Astrocyte (in vitro differentiated cells and primary cell): ENCODE measurements at regions not wholly inside any gene's neighbourhood (a gene's known extent, or its start where the extent isn't known, plus 50 kb on each side); places are given as distances from the start of the nearest gene placed in this dataset.

Experiments
- DNase-seq: peaks from one replicate; pipeline ENCODE4 v3.0.0-alpha.2; 2010; ENCODE audit warnings: low read depth
- FAIRE-seq: peaks from 2 replicates; lab custom pipeline; 2011; peaks lifted over from hg19 to GRCh38; lab: Jason Lieb, UNC
- H2AFZ ChIP-seq: 2 replicates; pipeline ENCODE4 v1.6.0; 2012; ENCODE audit warnings: low read depth, low read length, inconsistent platforms
- H3K27ac ChIP-seq: 2 replicates; pipeline ENCODE4 v1.5.1; 2011; ENCODE audit warnings: low read depth, low read length, inconsistent platforms
- H3K27me3 ChIP-seq: 2 replicates; pipeline ENCODE4 v1.6.0; 2011; ENCODE audit warnings: low read length, inconsistent platforms; ENCODE audit not compliant: insufficient read depth
- H3K36me3 ChIP-seq: 2 replicates; pipeline ENCODE4 v1.5.1; 2011; ENCODE audit warnings: low read length, inconsistent platforms; ENCODE audit not compliant: insufficient read depth
- H3K4me1 ChIP-seq: 2 replicates; pipeline ENCODE4 v1.5.1; 2011; ENCODE audit warnings: low read length, inconsistent platforms; ENCODE audit not compliant: insufficient read depth
- H3K4me2 ChIP-seq: 2 replicates; pipeline ENCODE4 v1.6.0; 2012; ENCODE audit warnings: low read length, inconsistent platforms
- H3K4me3 ChIP-seq: 2 replicates; pipeline ENCODE4 v1.5.1; 2011; ENCODE audit warnings: low read depth, mild to moderate bottlenecking, low read length, inconsistent platforms; ENCODE audit not compliant: insufficient read depth
- H3K79me2 ChIP-seq: 2 replicates; pipeline ENCODE4 v1.6.0; 2012; ENCODE audit warnings: mild to moderate bottlenecking, low read length, inconsistent platforms; ENCODE audit not compliant: insufficient read depth
- H3K9ac ChIP-seq: 2 replicates; pipeline ENCODE4 v1.6.0; 2012; ENCODE audit warnings: mild to moderate bottlenecking, low read length, inconsistent platforms
- H3K9me3 ChIP-seq: 2 replicates; pipeline ENCODE4 v1.5.1; 2012; ENCODE audit warnings: low read depth, mild to moderate bottlenecking, low read length, inconsistent platforms; ENCODE audit not compliant: insufficient read depth
- H4K20me1 ChIP-seq: 2 replicates; pipeline ENCODE4 v1.6.0; 2012; ENCODE audit warnings: low read length, inconsistent platforms; ENCODE audit not compliant: insufficient read depth
- H3K27ac Mint-ChIP-seq: one replicate; pipeline ENCODE4 v1.8.0; 2021; ENCODE audit warnings: mild to moderate bottlenecking, mixed read lengths; ENCODE audit not compliant: unreplicated experiment
- H3K27me3 Mint-ChIP-seq: one replicate; pipeline ENCODE4 v1.8.0; 2021; ENCODE audit warnings: low read depth, mixed read lengths; ENCODE audit not compliant: unreplicated experiment
- H3K36me3 Mint-ChIP-seq: one replicate; pipeline ENCODE4 v1.8.0; 2021; ENCODE audit warnings: low read depth, mixed read lengths; ENCODE audit not compliant: unreplicated experiment
- H3K4me1 Mint-ChIP-seq: one replicate; pipeline ENCODE4 v1.8.0; 2021; ENCODE audit warnings: low read depth, mixed read lengths; ENCODE audit not compliant: unreplicated experiment
- H3K4me3 Mint-ChIP-seq: one replicate; pipeline ENCODE4 v1.8.0; 2021; ENCODE audit warnings: mild to moderate bottlenecking, moderate library complexity, mixed read lengths; ENCODE audit not compliant: unreplicated experiment
- H3K9me3 Mint-ChIP-seq: one replicate; pipeline ENCODE4 v1.8.0; 2021; ENCODE audit warnings: mild to moderate bottlenecking, mixed read lengths; ENCODE audit not compliant: unreplicated experiment
- CTCF ChIP-seq: IDR thresholded peaks from 2 replicates; pipeline ENCODE4 v1.5.1; 2011; ENCODE audit warnings: low read depth, mild to moderate bottlenecking, inconsistent platforms, low read length, moderate library complexity; ENCODE audit not compliant: insufficient read depth
- EZH2 ChIP-seq: IDR thresholded peaks from 2 replicates; pipeline ENCODE4 v1.6.1; 2012; ENCODE audit warnings: mild to moderate bottlenecking, low read length, inconsistent platforms; ENCODE audit not compliant: insufficient read depth

GRCh38 chr4:35447474-35447873, 796.8 kb downstream of the ARAP2 start:
- Mint-ChIP-seq H3K36me3 (no peaks in the 10 kb centered on the region), H3K9me3 (peaks cover 3% of the 10 kb centered on the region), H3K4me1 (no peaks in the 10 kb centered on the region), H3K27me3 (no peaks in the 10 kb centered on the region), H3K27ac (no peak overlapping the region), H3K4me3 (no peak overlapping the region)
- Histone ChIP-seq H3K4me3 (no peak overlapping the region), H3K4me1 (no peaks in the 10 kb centered on the region), H3K9ac (no peak overlapping the region), H3K9me3 (peaks cover 7% of the 10 kb centered on the region), H4K20me1 (no peaks in the 10 kb centered on the region), H3K79me2 (no peaks in the 10 kb centered on the region), H3K27me3 (no peaks in the 10 kb centered on the region), H3K27ac (no peak overlapping the region), H3K36me3 (no peaks in the 10 kb centered on the region), H3K4me2 (no peak overlapping the region), H2AFZ (no peak overlapping the region)
- FAIRE-seq (no peak), DNase-seq (no peak)
- TF ChIP-seq EZH2 (no peak), CTCF (no peak)

GRCh38 chr4:35459045-35459444, 785.3 kb downstream of the ARAP2 start:
- Mint-ChIP-seq H3K27ac (no peak overlapping the region), H3K36me3 (no peaks in the 10 kb centered on the region), H3K9me3 (peaks cover 7% of the 10 kb centered on the region), H3K27me3 (no peaks in the 10 kb centered on the region), H3K4me3 (no peak overlapping the region), H3K4me1 (no peaks in the 10 kb centered on the region)
- no peak for FAIRE-seq
- Histone ChIP-seq H2AFZ (no peak overlapping the region), H3K36me3 (no peaks in the 10 kb centered on the region), H3K79me2 (no peaks in the 10 kb centered on the region), H3K27ac (no peak overlapping the region), H3K4me3 (no peak overlapping the region), H4K20me1 (no peaks in the 10 kb centered on the region), H3K27me3 (no peaks in the 10 kb centered on the region), H3K4me2 (no peak overlapping the region), H3K9ac (no peak overlapping the region), H3K4me1 (no peaks in the 10 kb centered on the region), H3K9me3 (peaks cover 8% of the 10 kb centered on the region)
- DNase-seq = no peak
- TF ChIP-seq CTCF (no peak), EZH2 (no peak)

DNA sequence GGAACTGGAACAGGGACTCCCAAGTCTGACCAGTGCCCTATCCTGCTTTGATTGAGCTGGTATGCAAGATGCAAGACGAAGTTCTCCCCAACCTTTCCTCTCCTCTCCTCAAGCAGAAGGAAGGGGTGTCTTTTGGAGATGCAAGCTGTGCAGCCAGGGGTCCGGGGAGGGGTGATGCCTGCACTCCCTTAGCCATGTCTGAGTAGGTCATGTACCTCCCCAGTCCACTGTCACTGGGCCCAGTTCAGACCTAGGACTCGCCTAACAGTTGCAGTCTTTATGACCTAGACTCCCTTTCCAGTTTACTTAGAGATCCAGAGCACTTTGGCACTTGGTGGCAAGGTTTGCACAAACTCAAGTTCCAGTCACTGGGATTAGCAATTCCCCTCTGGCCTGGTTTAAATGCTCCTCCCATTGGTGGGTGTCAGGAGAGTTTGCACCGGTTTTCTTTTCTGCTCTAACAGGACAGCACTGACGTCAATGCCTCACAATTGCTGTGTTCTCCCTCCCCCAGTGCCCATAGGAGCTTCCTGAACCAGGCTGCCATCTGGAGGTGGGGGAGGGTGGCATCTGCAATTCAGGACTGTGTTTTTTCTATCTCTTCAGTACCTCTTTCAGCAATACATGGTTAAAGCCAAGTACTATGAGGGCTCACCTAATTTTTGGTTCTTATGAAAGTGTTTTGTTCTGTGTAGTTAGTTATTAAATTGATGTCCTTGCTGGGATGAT, 782.2 kb downstream of the ARAP2 start:
- Mint-ChIP-seq H3K4me3 (no peak overlapping the region), H3K9me3 (peaks cover 7% of the 10 kb centered on the region), H3K27ac (no peak overlapping the region), H3K36me3 (no peaks in the 10 kb centered on the region), H3K4me1 (peaks cover 5% of the 10 kb centered on the region), H3K27me3 (no peaks in the 10 kb centered on the region)
- H3K27me3 ChIP-seq = no peaks in the 10 kb centered on the region
- no peak overlapping the region for H3K4me2 ChIP-seq
- FAIRE-seq (no peak), DNase-seq (no peak)
- no peak overlapping the region for H3K4me3 ChIP-seq
- no peaks in the 10 kb centered on the region for H3K79me2 ChIP-seq
- no peaks in the 10 kb centered on the region for H3K4me1 ChIP-seq
- no peaks in the 10 kb centered on the region for H3K36me3 ChIP-seq
- TF ChIP-seq CTCF (no peak), EZH2 (no peak)
- no peaks in the 10 kb centered on the region for H4K20me1 ChIP-seq
- H2AFZ ChIP-seq = no peak overlapping the region
- H3K9ac ChIP-seq = no peak overlapping the region
- H3K9me3 ChIP-seq = peaks cover 8% of the 10 kb centered on the region
- no peak overlapping the region for H3K27ac ChIP-seq
